T1000 (cell line): ENCODE measurements at regions not wholly inside any gene's neighbourhood (a gene's known extent, or its start where the extent isn't known, plus 50 kb on each side); places are given as distances from the start of the nearest gene placed in this dataset.

Experiments
- DNase-seq: peaks from one replicate; lab custom pipeline; 2025; ENCODE audit warnings: mixed read lengths; lab: John Stamatoyannopoulos, UW

DNA sequence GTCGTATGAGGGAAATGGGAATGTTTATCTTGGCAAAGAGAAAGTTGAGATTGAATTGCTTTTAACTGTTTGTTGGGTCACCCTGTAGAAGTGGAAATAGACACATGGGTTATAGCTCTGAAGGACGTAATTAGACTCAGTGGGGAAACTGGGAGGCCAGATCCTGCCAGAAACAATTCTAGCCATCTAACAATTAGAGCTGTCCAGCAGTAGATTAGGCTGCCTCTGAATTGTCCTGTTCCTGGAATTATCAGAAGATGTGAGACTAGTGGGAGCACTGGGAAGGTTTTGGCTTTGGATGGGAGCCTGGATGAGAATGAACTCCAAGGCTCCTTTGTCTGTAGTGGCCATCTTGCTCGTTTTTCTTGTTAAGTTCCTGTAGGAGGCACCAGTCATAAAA is 61.9 kb upstream of the IGFBP7 start:
- DNase-seq = no peak

DNA sequence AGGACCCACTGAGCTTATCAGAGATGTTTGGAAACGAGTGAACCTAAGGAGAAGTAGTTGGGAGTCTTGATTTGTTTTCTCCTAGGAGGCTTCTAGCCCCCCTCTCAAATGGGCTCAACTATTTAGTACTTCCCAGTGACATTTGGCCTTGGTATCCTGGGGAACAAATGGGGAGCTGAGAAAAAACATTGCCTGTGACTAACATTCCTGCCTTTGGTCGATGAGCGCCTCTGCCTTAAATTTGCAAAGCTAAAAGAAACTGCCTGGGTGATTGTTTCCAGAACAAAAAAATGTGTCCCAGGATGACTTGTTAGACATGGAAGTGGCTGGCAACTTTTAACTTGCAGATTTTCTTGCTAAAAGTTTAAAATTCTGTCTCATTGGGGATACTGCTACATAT is 58.8 kb upstream of the IGFBP7 start:
- DNase-seq = no peak

DNA sequence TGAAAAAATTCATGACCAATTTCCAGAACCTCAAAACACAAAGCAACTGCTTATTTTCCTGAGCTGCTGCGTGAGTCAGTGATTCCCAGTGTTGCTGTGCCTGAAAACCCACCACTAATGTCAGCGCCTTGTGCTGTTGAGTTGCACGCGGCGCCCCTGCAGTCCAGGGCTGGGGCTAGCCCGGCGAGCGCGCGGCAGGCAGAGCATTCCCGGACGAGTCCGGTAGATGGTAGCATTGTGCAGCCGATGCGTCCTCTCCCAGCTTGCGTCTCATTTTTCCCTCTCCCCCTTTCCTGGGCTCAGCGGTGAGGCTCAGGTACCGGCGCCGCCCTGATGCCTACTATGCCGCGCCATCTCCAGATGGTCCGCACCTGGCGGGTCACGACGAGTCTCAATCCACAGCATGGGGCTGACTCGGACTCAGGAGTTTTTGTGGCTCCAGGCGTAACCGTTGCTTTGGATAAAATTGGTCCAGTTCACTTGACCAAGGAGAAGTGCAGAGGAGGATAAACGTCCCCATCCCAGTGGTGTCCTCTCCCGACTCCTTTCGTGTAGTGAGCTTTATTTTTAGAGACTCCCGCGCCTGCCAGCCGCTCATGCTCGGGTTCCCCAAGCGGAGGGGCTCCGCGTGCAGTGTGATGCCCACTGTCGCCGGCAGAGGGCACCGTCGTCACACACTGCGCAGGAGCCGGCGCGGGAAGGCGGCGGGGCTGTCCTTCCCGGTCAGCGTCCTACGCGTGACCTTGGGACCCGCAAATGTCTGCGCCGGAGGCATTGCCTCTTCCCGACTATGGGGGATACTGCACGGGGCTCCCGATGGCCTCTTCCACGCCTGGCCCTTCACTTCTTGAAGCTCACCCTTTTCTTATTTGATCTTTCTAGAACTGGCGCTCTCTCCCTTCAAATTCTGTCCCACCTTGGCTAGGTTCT is 53.6 kb upstream of the IGFBP7 start:
- DNase-seq = peak; percentile 76

- DNase-seq = no peak
Observed at GRCh38 chr4:57162499-57163019, 52.4 kb upstream of the IGFBP7 start.
